Stomach (tissue), 4 donors: ENCODE measurements at regions not wholly inside any gene's neighbourhood (a gene's known extent, or its start where the extent isn't known, plus 50 kb on each side); places are given as distances from the start of the nearest gene placed in this dataset.

Experiments
- POLR2A ChIP-seq, 4 donors: fragments of 450-650 bp; IDR thresholded peaks; one replicate each; pipeline ENCODE4 v1.6.1; 2016; ENCODE audit warnings: antibody characterized with exemption in 4 of 4, control low read depth in 2 of 4, mild to moderate bottlenecking in 1 of 4, moderate library complexity in 1 of 4
- TF ChIP-seq, protein P1 (sequence below), 7 experiments: fragments of 450-650 bp in 4 of 7; fragments of 200-600 bp in 3 of 7; sonication (generic) in 3 of 7; IDR thresholded peaks; one replicate each; pipeline ENCODE4 v1.5.1; 2016 to 2019; ENCODE audit warnings: antibody characterized with exemption in 7 of 7, control low read depth in 2 of 7, mild to moderate bottlenecking in 1 of 7

DNA sequence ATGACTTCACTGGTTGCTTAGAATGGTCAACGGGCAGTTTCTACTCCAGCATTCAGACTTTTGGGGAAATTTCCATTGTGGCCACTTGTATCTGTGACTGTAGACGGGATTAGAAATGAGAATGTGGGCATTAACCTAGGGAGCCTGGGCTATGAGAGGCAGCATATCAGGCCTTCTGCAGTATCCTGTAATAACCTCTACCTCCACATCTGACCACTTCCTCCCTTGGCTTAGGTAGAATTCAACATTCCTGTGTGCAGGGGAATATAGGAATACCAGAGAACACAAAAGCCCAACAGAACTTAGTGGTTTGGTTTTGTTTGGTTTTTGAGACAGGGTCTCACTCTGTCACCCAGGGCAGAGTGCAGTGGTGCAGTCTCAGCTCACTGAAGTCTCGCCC lies 76.4 kb upstream of the HOXC13 start:
- TF ChIP-seq, protein P1, sequence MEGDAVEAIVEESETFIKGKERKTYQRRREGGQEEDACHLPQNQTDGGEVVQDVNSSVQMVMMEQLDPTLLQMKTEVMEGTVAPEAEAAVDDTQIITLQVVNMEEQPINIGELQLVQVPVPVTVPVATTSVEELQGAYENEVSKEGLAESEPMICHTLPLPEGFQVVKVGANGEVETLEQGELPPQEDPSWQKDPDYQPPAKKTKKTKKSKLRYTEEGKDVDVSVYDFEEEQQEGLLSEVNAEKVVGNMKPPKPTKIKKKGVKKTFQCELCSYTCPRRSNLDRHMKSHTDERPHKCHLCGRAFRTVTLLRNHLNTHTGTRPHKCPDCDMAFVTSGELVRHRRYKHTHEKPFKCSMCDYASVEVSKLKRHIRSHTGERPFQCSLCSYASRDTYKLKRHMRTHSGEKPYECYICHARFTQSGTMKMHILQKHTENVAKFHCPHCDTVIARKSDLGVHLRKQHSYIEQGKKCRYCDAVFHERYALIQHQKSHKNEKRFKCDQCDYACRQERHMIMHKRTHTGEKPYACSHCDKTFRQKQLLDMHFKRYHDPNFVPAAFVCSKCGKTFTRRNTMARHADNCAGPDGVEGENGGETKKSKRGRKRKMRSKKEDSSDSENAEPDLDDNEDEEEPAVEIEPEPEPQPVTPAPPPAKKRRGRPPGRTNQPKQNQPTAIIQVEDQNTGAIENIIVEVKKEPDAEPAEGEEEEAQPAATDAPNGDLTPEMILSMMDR (IDR thresholded peaks at IDR 0.05) = no peak
- no peak for TF ChIP-seq POLR2A (IDR thresholded peaks at IDR 0.05)
